Right lobe of liver (tissue), 6 donors: ENCODE measurements at regions not wholly inside any gene's neighbourhood (a gene's known extent, or its start where the extent isn't known, plus 50 kb on each side); places are given as distances from the start of the nearest gene placed in this dataset.

Experiments
- ATAC-seq, 4 donors: fragments of 200-7000 bp; cut with Tn5 transposase; one replicate each; pipeline ENCODE4 v1.9.1; 2020; ENCODE audit warnings: mild to moderate bottlenecking in 4 of 4, moderate library complexity in 4 of 4
- DNase-seq, 3 donors: peaks; one replicate each; pipeline ENCODE4 v3.0.0-alpha.2; 2020
- H3K27ac ChIP-seq, 3 donors: fragments of 200-600 bp; one replicate each; pipeline ENCODE4 v1.8.0; 2022
- H3K27me3 ChIP-seq, 2 donors: fragments of 200-600 bp; one replicate each; pipeline ENCODE4 v1.8.0; 2022
- H3K36me3 ChIP-seq, 4 donors: fragments of 200-600 bp; sonication (generic) in 1 of 4; one replicate each; pipeline versions ENCODE4 v1.5.1 to v1.8.0; 2017 to 2022; ENCODE audit warnings: control low read depth in 1 of 4
- H3K4me1 ChIP-seq, 4 donors: fragments of 200-600 bp; sonication (generic) in 1 of 4; one replicate each; pipeline versions ENCODE4 v1.5.1 to v1.8.0; 2017 to 2022; ENCODE audit warnings: control low read depth in 1 of 4
- H3K4me3 ChIP-seq, 3 donors: fragments of 200-600 bp; one replicate each; pipeline ENCODE4 v1.8.0; 2022
- H3K9me3 ChIP-seq, 4 donors: fragments of 200-600 bp; sonication (generic) in 1 of 4; one replicate each; pipeline versions ENCODE4 v1.5.1 to v1.8.0; 2017 to 2022; ENCODE audit warnings: control low read depth in 1 of 4
- CTCF ChIP-seq, 4 donors: fragments of 200-600 bp in 3 of 4; fragments of 450-650 bp in 1 of 4; IDR thresholded peaks; one replicate each; pipeline versions ENCODE4 v1.5.1 to v1.8.0; 2016 to 2022; ENCODE audit warnings: antibody characterized with exemption in 4 of 4, mild to moderate bottlenecking in 2 of 4
- POLR2A ChIP-seq: fragments of 450-650 bp; IDR thresholded peaks from one replicate; pipeline ENCODE4 v1.6.1; 2017; ENCODE audit warnings: antibody characterized with exemption, mild to moderate bottlenecking
- WGBS: methylation state at CpG from one replicate; pipeline ENCODE4 v1.1.6; 2018; ENCODE audit warnings: low coverage, low lambda C conversion rate; ENCODE audit not compliant: insufficient coverage; ENCODE audit errors: missing lambda C conversion rate; 5-methylcytosine and 5-hydroxymethylcytosine counted together
- intact Hi-C, 2 donors: fragments of 100-400 bp; cut with DNase I; formaldehyde crosslinking; loops; one replicate each; pipeline versions ENCODE4 v1.11.2 to v1.14.1; 2022
- donor health status: DM: no; HTN: yes; CAD: no.
- donor health status: DM: no; HTN: no; CAD: no.
- donor health status: DM: no; HTN: no; CAD: no.
- donor health status: DM: no; HTN: yes; CAD: no.
- donor health status: DM: no; HTN: yes; CAD: no.

GRCh38 chr10:9009505-9009904, 955.0 kb downstream of the GATA3 start:
- H3K4me3 ChIP-seq = no peak overlapping the region
- H3K27me3 ChIP-seq = no peaks in the 10 kb centered on the region
- no peaks in the 10 kb centered on the region for H3K36me3 ChIP-seq
- no peak for ATAC-seq
- no peak for DNase-seq
- H3K9me3 ChIP-seq = no peaks in the 10 kb centered on the region
- no peak overlapping the region for H3K27ac ChIP-seq
- TF ChIP-seq CTCF (IDR thresholded peaks at IDR 0.05) = no peak
- TF ChIP-seq POLR2A = no peak
- 65% methylated on average over 9 of the region's 9 CpGs for WGBS
- no peaks in the 10 kb centered on the region for H3K4me1 ChIP-seq
- intact Hi-C loops = no loop called here

GRCh38 chr10:9010093-9010492, 955.6 kb downstream of the GATA3 start:
- H3K27ac ChIP-seq = no peak overlapping the region
- DNase-seq = no peak
- TF ChIP-seq CTCF (IDR thresholded peaks at IDR 0.05) = no peak
- TF ChIP-seq POLR2A = no peak
- intact Hi-C loops = no loop called here
- no peaks in the 10 kb centered on the region for H3K4me1 ChIP-seq
- no peak for ATAC-seq
- H3K9me3 ChIP-seq = no peaks in the 10 kb centered on the region
- WGBS = 19% methylated on average over 1 of the region's 1 CpG
- peaks cover 0 to 2% of the 10 kb centered on the region in 2 donors for H3K27me3 ChIP-seq
- H3K4me3 ChIP-seq = no peak overlapping the region
- H3K36me3 ChIP-seq = no peaks in the 10 kb centered on the region

GRCh38 chr10:9010931-9011670, 956.6 kb downstream of the GATA3 start:
- H3K27me3 ChIP-seq = peaks cover 0 to 5% of the 10 kb centered on the region in 2 donors
- H3K4me1 ChIP-seq = no peaks in the 10 kb centered on the region
- H3K9me3 ChIP-seq = no peaks in the 10 kb centered on the region
- ATAC-seq = no peak
- H3K36me3 ChIP-seq = no peaks in the 10 kb centered on the region
- no peak for TF ChIP-seq POLR2A
- no peak for TF ChIP-seq CTCF (IDR thresholded peaks at IDR 0.05)
- no peak overlapping the region for H3K27ac ChIP-seq
- 70% methylated on average over 5 of the region's 5 CpGs for WGBS
- intact Hi-C loops = no loop called here
- no peak overlapping the region for H3K4me3 ChIP-seq
- no peak for DNase-seq

- Histone ChIP-seq H3K9me3 (no peaks in the 10 kb centered on the region), H3K4me3 (no peak overlapping the region), H3K27me3 (peaks cover 0 to 5% of the 10 kb centered on the region in 2 donors), H3K27ac (no peak overlapping the region), H3K4me1 (no peaks in the 10 kb centered on the region), H3K36me3 (no peaks in the 10 kb centered on the region)
- WGBS = 50% methylated on average over 1 of the region's 1 CpG
- ATAC-seq (no peak), DNase-seq (no peak)
- TF ChIP-seq POLR2A (no peak), CTCF (IDR thresholded peaks at IDR 0.05) (no peak)
- intact Hi-C loops = no loop called here
Observed at GRCh38 chr10:9012312-9012711, 957.8 kb downstream of the GATA3 start.
